Inferior parietal cortex (tissue), 1 donor: ENCODE measurements at regions not wholly inside any gene's neighbourhood (a gene's known extent, or its start where the extent isn't known, plus 50 kb on each side); places are given as distances from the start of the nearest gene placed in this dataset.
"Not testable (repeated sequence)": the region's sequence is repeated elsewhere in the genome, so short reads cannot be mapped to it uniquely, and the experiment has no call there.

Source experiments
- DNase-seq: peaks from one replicate; pipeline ENCODE4 v3.0.0-alpha.2; 2016; ENCODE audit errors: extremely low spot score

DNA sequence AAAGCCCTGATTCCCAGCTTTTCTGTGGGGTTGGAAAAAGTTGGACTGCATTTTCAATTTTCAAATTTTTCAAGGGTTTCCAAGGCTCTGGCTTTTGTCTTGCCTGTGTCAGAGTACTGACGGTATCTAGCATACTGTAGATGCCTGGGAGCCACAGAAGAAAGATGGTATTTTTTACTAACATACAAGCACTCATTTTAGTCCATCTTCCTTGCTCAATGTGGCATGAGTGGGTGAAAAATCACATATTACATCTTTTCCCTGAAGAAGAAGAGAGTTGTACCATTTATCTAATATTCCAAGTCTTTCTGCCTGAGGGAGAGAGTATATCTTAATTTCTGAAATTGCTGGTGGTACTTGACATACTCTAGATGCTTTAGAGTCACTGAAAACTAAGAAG lies 738.6 kb upstream of the ADGRL3 start:
- DNase-seq = no peak

DNA sequence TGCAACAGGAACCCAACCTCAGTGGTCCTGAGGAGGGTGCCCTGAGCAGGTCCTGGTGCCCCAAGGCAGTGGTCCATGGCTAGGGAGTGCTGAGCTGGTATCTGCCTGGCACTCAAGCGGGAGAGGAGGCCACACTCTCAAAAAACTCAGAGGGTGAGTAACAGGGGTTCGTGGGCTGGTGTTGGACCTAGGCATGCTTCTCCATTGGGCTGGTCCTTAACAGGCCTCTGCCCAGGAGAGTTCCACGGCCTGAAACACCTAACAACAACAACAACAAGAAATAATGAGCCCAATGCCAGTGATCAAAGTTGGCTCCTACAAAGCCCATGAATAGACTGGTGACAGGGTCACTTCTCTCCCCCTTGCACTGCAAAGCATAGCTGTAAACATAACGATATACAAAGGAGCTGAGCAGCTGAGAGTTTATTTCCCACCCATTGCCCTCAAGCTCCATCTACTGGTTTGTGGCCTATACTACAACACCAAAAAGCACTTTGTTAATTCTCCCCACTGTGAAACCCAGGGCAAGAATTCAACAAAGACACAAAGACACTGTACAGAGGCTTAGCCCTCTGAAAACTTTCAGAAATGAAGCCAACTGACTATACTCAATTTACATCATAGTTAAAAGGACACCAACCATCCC lies 736.1 kb upstream of the ADGRL3 start:
- no peak for DNase-seq

DNA sequence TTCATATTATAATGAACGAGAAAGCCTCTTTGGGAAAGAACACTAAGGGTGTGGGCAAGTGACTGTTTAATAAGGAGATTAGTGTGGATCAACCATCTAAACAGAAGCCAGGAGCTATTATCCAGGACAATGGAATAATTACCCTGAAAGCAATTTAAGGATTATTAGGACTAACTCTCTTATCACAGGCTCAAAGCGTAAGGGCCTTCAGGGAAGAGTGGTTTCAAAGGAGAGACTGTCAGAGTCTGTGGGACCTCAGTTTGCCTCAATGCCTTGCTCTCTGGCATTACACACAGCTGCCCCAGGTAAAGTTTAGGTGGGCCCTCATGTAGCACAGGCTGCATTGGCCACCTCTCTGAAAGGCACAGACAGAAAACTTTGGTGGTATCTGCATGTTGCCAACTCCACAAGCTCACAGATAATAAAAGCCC lies 717.2 kb upstream of the ADGRL3 start:
- no peak for DNase-seq

DNA sequence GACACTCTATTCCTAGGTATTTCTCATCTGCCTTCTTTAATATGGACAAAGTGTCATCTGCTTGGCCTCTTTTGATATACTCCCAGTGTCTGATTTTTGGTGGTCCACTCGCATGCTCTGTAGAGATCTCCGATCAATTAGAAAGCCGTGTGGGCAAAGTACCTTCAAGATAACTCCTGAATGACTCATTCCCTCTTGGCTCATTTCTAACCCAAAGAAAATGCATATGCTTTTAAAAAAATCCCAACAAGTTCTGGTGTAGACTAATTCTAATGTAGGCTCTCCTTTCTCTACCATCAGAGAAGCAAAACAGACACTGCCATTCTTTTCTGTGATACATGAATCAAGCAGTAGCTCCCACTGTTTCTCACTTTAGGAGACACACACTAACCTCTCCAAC lies 714.9 kb upstream of the ADGRL3 start:
- DNase-seq = no peak

DNA sequence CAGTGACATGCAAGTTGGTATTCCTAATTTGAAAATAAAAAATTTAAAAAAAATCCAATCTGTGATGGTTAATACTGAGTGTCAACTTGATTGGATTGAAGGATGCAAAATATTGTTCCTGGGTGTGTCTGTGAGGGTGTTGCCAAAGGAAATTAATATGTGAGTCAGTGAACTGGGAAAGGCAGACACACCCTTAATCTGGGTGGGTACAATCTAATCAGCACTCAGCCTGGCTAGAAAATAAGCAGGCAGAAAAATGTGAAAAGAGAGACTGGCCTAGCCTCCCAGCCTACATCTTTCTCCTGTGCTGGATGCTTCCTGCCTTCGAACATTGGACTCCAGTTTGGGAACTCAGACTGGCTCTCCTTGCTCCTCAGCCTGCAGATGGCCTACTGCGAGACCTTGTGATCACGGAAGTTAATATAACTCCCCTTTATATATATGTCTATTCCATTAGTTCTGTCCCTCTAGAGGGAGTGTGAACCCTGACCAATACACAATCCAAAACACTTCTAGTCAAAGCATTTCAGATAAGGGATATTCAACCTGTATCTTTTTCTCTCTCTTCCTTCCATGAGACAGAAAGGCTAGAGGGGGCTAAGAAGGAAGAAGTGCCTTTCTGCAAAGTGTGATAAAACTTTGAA lies 712.9 kb upstream of the ADGRL3 start:
- not testable (repeated sequence) for DNase-seq

DNA sequence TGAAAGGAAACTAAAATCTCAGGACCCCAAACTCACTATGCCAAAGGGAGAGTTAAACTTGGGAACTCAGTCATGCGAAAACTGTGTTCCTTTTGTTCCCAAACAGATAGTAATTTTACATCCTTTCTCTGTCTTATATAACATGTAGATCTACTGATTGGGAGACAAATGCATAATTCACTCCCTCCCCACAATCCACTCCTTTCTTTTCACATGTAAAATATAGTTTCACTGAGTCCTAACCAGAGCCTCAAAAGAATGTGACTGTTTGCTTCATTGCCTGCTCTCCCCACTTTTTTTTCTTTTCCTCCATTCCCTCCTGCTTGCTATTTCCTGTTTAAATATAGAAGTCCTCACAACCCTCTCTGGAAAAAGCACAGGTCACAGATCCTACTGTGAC lies 699.3 kb upstream of the ADGRL3 start:
- no peak for DNase-seq

DNA sequence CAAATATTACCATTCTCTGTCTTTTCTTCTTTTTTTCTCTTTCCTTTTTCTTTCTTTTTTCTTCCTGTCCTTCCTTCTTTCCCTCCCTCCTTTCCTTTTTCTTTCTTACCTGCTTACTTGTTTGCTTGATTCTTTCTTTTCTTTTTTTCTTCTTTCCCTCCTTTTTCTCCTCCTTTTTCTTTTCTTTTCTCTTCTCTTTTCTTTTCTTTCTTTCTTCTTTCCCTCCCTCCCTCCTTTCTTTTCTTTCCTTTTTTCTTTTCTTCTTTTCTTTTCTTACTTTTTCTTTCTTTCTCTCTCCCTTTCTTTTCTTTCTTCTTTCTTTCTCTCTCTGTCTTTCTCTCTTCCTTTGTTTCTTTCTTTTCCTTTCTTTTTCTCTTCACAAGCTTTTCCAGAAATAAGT lies 697.4 kb upstream of the ADGRL3 start:
- no peak for DNase-seq

DNA sequence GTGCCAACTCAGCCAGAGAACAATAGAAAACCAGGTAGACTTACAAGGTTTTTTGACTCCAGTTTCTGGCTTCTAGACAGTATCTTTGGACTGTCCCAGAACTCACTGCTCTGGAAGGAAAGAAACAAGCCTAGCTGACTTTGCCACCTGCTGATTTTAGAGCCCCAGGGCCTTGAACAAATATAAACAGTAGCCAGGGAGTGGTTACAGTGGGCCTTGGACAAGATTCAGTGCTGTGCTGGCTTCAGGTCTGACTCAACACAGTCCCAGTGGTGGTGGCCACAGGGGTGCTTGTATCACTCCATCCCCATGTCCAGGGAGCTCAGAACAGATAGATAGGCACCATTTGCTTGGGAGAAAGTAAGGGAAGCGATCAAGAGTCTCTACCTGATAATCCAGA lies 694.1 kb upstream of the ADGRL3 start:
- no peak for DNase-seq

DNA sequence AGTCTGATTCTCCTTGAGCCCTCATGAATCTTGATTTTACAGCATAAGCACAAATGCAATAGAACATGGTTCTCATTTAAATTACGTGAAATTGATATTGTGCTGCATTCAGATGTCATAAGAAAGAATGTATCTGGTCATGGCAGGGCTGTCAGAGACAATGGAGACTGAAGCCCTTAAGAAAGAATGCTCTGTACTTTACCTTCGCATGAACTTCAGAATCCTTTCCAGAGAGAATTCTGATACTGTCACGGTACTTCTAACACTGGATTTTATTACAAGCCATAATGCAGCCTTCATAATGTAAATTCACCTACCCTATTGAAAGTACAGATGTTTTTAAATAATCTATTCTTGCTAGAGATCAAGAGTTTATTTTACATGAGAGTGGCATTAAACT lies 677.9 kb upstream of the ADGRL3 start:
- no peak for DNase-seq

DNA sequence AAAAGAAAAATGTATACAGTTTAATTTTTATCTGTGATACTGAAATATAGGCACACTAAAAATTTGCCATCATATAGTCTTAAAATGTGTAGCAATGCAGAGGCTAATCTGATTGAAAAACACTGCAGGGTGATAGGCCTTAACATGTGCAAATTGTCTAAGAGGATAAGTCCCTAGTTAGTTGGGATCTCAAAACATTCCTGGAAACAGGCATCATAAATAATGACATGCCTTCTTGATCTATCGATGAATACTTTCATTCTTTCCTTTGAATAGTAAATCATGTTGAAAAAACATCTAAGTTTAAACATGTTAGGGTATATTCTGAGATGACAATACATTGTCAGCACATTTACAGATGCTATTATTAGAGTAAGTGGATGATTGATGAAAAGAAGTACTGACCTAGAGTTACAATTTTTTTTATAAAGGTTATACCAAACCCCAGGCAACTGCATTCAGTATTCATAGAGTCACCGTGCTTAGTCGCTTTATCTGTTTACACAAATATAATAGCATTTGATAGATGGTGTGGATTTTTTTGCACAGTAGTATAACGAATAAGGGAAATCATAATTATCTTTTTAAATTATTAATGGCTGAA lies 668.2 kb upstream of the ADGRL3 start:
- DNase-seq = no peak

DNA sequence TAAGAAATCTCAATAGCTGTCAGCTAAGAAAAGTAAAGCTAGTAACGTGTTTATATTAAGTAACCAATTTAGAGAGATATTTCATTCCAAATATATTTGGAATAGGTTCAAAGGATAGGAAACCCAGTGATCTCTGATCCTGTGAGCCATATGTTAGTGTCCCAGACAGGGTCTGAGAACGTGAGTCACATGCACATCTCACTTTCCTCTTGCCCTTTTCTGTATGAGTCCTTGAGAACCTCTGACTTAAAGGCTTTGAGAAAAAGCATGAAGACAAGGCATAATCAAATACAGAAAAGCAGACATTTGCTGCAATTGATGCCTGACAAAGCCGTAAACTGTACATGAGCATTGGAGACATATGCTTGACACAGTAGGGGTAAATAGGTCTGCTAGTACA lies 655.1 kb upstream of the ADGRL3 start:
- DNase-seq = no peak

DNA sequence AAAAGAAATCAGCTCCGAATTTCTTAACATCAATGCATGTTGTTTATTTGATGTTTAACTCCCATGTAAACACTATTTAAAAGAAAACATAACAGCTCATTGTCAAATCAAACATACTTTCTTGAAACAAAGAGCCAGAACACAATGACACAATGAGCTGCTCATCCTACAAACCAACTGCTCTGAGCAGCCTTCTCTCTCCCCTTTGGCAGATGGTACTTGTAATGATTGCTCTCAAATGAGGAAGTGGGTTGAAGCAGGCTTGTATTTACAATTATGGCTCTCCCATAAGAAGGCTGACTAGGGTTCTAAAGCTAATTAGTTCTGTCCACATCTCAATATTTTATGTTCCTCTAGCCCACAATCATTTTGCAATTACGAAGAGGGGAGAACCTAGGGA lies 637.8 kb upstream of the ADGRL3 start:
- DNase-seq = no peak

DNA sequence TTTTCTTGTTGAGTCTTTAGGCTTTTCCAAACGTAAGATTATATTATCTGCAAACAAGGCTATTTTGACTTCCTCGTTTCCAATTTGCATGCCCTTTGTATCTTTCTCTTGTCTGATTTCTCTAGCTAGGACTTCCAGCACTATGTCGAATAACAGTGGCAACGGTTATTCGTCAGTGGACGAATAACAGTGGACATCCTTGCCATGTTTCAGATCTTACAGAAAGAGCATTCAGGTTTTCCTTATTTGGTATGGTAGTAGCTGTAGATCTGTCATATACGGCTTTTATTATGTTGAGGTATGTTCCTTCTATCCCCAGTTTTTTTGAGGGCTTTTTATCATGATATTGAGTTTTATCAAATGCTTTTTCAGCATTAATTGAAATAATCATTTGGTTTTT lies 634.6 kb upstream of the ADGRL3 start:
- DNase-seq = no peak

DNA sequence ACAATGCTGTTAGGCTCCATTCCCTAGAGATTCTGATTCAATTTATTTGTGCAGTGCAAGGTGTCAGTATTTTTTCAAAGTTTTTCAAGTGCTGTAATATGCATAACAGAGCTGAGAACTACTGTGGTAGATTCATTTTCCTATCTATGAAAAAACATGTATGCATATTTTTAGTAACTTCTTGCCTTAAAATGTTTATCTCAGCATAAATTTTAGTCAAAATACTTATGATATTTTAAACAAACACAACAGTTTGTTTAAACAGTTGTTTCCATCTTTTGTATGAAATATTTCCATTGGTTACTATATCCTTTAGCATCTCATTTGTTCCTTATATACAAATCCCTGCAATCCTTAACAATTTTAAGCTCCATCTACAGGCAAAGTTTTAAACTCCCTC lies 624.8 kb upstream of the ADGRL3 start:
- no peak for DNase-seq

DNA sequence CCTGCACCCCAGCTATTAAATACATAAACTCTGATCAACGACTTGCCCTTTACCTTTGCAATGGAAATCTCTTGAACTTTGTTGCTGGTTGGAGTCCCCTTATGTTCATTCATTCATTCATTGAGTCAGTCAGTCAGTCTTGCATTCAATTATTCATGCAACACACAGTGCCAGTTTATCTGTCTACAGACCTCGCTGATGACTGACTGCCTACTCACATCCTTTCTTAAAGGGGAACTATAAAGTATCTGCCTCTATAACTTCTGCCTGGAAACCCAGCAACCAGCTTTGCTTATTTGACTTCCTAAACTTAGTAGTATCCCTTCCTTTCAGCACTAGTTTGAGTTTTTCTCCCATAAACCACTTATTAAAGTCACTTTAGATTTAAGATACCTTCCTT lies 620.8 kb upstream of the ADGRL3 start:
- no peak for DNase-seq

DNA sequence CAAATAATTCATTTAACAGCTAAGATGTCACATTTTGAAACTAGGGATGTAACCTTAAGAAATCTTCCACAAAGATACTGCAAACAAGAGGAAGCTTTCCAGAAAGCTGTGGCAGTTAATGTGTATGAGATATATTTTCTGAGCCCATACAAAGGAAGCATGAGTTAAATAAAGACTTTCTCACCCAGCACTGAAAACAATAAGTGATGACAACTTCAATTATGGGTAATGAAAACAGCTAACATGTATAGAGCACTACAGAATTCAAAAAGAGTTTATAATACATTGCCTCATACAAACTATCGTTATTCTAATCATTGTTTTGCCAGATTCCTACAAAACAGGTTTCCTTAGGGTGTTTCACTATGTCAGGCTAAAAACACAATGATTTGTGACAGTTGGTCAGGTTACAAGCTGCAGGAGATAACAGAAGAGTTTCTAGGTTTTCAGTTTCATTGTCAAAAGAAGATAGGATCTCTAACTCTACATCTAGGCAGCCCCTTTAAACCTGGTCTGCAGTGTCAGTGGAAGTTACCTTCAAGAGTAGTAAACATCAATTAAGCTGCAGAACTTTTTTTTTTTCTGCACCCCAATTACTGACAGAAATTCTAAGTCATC lies 618.1 kb upstream of the ADGRL3 start:
- DNase-seq = no peak

DNA sequence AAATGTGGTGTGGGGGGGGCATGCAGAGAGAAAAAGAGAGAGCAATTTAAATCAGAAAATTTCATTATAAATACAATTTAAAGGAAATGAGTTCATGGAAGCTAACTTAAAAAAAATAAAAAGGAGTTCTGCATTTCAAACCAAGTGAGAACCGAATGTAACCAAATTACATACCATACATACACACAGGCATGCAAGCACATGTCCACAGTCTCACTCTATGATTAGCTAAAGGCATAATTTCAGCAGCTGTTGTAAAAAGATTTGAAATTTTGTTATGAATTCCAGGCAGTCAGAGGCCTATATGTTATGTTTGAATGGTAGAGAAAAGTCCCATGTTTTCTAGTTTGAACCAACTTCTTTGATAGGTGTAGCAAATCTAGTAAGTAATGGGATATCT lies 611.6 kb upstream of the ADGRL3 start:
- no peak for DNase-seq

DNA sequence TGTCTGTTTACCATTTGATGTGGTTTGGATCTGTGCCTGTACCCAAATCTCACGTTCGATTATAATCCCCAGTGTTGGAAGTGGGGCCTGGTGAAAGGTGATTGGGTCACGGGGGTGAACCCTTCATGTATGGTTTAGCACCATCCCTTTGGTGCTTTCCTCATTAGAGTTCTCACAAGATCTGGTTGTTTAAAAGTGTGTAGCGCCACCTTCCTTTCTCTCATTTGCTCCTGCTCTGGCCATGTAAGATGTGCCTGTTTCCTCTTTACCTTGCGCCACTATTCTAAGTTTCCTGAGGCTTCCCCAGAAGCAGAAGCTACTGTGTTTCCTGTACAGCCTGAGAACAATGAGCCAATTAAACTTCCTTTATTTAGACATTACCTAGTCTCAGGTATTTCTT lies 610.7 kb upstream of the ADGRL3 start:
- DNase-seq = no peak

DNA sequence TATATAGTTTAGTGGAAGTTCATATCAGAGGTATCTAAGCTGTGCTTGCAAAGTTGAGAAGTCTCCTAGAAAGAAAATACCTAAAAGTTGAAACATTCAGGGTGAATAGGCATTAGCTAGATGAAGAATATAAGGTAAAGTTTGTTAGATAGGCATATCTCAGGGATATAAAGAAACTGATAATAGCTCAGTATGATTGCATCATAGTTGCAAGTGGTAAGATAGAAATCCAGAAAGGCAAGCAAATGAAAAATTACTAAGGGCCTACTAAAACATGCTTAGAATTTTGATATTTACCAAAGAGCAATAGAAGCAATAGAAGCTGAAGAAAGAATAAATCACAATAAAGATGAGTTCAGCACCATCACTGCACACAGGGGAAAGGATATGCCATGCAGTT lies 610.0 kb upstream of the ADGRL3 start:
- no peak for DNase-seq

DNA sequence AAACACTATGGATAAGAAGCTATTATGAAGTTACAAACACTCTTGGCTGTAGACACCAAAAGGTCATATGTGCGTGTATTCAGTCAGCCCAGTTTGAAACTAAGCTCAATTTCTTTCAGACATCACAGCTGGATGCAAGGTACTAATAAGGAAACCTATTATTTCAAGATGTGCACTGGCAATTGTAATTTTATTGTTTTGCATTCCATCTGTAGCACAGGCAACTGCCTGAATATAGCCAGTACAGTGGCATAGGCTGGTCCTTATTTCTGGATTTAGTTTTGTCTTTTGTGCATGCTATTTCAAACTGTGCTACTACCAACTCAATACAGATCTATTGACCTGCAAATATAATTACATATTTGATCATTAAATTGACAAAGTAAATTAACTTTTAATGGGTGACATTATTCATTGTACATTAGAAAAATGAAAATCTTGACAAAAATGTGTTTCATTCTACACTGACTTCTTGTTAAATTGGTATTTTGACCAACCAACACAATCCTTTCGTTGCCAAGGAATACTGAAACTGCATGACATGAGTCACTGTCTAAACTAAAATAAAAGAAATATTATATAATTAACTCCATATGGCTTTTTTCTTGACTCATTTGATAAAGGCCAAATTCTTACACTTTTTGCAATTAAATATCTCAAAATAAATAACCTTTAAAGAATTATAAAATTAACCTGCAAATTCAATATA lies 594.3 kb upstream of the ADGRL3 start:
- DNase-seq = no peak

DNA sequence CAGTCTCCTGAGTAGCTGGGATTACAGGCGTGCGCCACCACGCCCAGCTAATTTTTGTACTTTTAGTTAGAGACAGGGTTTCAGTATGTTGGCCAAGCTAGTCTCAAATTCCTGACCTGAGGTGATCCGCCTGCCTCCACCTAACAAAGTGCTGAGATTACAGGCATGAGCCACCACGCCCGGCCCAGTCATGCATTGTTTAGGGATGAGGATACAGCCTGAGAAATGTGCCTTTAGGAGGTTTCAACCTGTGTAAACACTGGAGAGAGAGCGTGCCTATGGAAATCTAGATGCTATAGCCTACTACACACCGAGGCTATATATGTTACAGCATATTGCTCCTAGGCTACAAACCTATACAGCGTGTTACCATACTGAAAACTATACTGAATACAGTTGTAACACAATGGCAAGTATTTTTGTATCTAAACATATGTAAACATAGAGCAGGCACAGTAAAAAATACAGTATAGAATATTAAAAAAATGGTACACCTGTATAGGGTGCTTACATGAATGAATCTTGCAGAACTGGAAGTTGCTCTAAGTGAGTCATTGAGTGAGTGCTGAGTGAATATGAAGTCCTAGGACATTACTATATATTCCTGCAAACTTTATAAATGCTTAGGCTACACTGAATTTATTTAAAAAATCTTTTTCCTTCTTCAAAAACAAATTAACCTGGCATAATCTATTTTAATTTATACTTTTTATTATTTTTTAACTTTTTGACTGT lies 588.2 kb upstream of the ADGRL3 start:
- DNase-seq = no peak

DNA sequence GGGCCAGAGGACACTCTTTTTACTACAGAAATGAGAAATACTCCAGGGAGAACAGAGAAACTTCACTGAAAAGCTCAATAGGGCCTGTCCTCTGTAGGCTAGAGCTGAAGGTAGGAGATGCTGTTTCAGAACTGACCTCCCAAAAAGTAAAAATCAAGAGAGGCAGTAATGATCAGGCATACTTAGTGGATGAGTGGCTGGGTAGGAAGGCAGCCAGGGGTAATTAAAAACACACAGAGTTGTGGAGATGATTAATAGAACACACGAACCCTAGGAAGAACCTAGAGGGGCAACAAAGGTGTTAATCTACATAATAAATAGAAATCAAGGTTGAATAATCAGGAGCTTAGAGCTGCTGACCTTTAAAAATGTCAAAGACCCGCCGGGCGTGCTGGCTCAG lies 582.4 kb upstream of the ADGRL3 start:
- DNase-seq = no peak
